Activated naive CD8-positive, alpha-beta T cell treated with anti-CD3 and anti-CD28 coated beads, Interleukin-2, amount 50 U/mL, for 24 hours (primary cell): ENCODE measurements at regions not wholly inside any gene's neighbourhood (a gene's known extent, or its start where the extent isn't known, plus 50 kb on each side); places are given as distances from the start of the nearest gene placed in this dataset.
"Not testable (repeated sequence)": the region's sequence is repeated elsewhere in the genome, so short reads cannot be mapped to it uniquely, and the experiment has no call there.

Experiments
- ATAC-seq: fragments of 150-1000 bp; cut with Tn5 transposase; one replicate; pipeline ENCODE4 v1.10.0; 2021
- DNase-seq: peaks from one replicate; pipeline ENCODE4 v3.0.0; 2021
- H3K27ac Mint-ChIP-seq: one replicate; pipeline ENCODE4 v1.8.0; 2021; ENCODE audit warnings: mild to moderate bottlenecking, mixed read lengths
- H3K27me3 Mint-ChIP-seq: one replicate; pipeline ENCODE4 v1.8.0; 2021; ENCODE audit warnings: mixed read lengths
- H3K36me3 Mint-ChIP-seq: one replicate; pipeline ENCODE4 v1.8.0; 2021; ENCODE audit warnings: low read depth, mixed read lengths
- H3K4me1 Mint-ChIP-seq: one replicate; pipeline ENCODE4 v1.8.0; 2021; ENCODE audit warnings: mixed read lengths
- H3K4me3 Mint-ChIP-seq: one replicate; pipeline ENCODE4 v1.8.0; 2021; ENCODE audit warnings: mild to moderate bottlenecking, moderate library complexity, mixed read lengths
- H3K9me3 Mint-ChIP-seq: one replicate; pipeline ENCODE4 v1.8.0; 2021; ENCODE audit warnings: mixed read lengths

DNA sequence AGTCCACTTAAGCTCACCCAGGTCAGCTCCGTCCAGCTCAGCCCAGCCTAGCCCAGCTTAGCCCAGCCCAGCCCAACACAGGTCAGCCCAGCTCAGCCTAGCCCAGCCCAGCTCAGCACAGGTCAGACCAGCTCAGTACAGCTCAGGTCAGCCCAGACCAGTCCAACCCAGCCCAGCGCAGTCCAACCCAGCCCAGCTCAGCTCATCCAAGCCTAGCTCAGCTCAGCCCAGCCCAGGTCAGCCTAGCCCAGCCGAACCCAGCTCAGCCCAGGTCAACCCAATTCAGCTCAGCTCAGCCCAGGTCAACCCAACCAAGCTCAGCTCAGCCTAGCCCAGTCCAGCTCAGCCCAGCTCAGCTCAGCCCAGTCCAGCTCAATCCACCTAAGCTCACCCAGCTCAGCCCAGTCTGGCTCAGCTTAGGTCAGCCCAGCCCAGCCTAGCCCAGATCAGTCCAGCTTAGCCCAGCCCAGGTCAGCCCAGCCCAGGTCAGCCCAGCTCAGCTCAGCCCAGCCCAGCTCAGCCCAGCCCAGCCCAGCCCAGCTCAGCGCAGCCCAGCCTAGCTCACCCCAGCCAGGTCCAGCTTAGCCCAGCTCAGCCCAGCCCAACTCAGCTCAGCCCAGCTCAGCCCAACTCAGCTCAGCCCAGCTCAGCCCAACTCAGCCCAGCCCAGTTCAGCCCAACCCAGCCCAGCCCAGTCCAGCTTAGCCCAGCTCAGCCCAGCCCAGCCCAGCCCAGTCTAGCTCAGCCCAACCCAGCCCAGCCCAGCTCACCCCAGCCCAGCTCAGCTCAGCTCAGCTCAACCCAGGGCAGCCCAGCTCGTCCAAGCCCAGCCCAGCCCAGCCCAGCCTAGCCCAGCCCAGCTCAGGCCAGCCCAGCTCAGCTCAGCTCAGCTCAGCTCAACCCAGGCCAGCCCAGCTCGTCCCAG, 184.0 kb downstream of the TMEM121 start:
- no peak overlapping the region for H3K27ac Mint-ChIP-seq
- H3K27me3 Mint-ChIP-seq: peaks cover 1% of the 10 kb centered on the region
- ATAC-seq: no peak
- no peak overlapping the region for H3K4me3 Mint-ChIP-seq
- no peak for DNase-seq
- H3K9me3 Mint-ChIP-seq: no peaks in the 10 kb centered on the region
- peaks cover 3% of the 10 kb centered on the region for H3K4me1 Mint-ChIP-seq
- no peaks in the 10 kb centered on the region for H3K36me3 Mint-ChIP-seq

DNA sequence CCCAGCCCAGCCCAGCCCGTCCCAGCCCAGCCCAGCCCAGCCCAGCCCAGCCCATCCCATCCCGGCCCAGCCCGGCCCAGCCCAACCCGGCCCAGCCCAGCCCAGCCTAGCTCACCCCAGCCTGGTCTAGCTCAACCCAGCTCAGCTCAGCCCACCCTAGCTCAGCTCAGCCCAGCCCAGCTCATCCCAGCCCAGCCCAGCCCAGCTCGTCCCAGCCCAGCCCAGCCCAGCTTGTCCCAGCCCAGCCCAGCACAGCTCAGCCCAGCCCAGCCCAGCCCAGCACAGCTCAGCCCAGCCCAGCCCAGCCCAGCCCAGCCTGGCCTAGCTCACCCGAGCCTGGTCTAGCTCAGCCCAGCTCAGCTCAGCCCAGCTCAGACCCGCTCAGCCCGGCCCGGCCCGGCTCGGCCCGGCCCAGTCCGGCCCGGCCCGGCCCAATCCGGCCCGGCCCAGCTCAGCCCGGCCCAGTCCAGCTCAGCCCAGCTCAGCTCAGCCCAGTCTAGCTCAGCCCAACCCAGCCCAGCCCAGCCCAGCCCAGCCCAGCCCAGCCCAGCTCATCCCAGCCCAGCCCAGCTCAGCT, 184.7 kb downstream of the TMEM121 start:
- no peaks in the 10 kb centered on the region for H3K4me1 Mint-ChIP-seq
- DNase-seq: no peak

GRCh38 chr14:105711841-105712460, 185.6 kb downstream of the TMEM121 start:
- no peaks in the 10 kb centered on the region for H3K27me3 Mint-ChIP-seq
- H3K36me3 Mint-ChIP-seq: no peaks in the 10 kb centered on the region
- H3K4me1 Mint-ChIP-seq: no peaks in the 10 kb centered on the region
- no peak overlapping the region for H3K4me3 Mint-ChIP-seq
- H3K9me3 Mint-ChIP-seq: no peaks in the 10 kb centered on the region
- no peak overlapping the region for H3K27ac Mint-ChIP-seq
- ATAC-seq (no peak), DNase-seq (no peak)

More for the DNA sequence above, 184.7 kb downstream of the TMEM121 start:
- H3K27ac Mint-ChIP-seq: no peak overlapping the region
- no peaks in the 10 kb centered on the region for H3K27me3 Mint-ChIP-seq
- H3K9me3 Mint-ChIP-seq: no peaks in the 10 kb centered on the region
- no peak for ATAC-seq
- H3K4me3 Mint-ChIP-seq: no peak overlapping the region
- no peaks in the 10 kb centered on the region for H3K36me3 Mint-ChIP-seq

- not testable (repeated sequence) for H3K36me3 Mint-ChIP-seq
Observed at GRCh38 chr14:105712670-105713069, 186.3 kb downstream of the TMEM121 start.

GRCh38 chr14:105713160-105713559, 186.8 kb downstream of the TMEM121 start:
- H3K27me3 Mint-ChIP-seq, H3K27ac Mint-ChIP-seq, H3K4me1 Mint-ChIP-seq, H3K36me3 Mint-ChIP-seq, H3K9me3 Mint-ChIP-seq, H3K4me3 Mint-ChIP-seq, DNase-seq, ATAC-seq: not testable (repeated sequence)

More at GRCh38 chr14:105712670-105713069, 186.3 kb downstream of the TMEM121 start:
- not testable (repeated sequence) for DNase-seq, ATAC-seq, H3K27ac Mint-ChIP-seq, H3K4me1 Mint-ChIP-seq, H3K27me3 Mint-ChIP-seq, H3K4me3 Mint-ChIP-seq, H3K9me3 Mint-ChIP-seq

- H3K9me3 Mint-ChIP-seq, H3K27ac Mint-ChIP-seq, ATAC-seq, H3K4me3 Mint-ChIP-seq, H3K4me1 Mint-ChIP-seq, H3K27me3 Mint-ChIP-seq, DNase-seq, H3K36me3 Mint-ChIP-seq: not testable (repeated sequence)
Observed at GRCh38 chr14:105713836-105714235, 187.5 kb downstream of the TMEM121 start.

DNA sequence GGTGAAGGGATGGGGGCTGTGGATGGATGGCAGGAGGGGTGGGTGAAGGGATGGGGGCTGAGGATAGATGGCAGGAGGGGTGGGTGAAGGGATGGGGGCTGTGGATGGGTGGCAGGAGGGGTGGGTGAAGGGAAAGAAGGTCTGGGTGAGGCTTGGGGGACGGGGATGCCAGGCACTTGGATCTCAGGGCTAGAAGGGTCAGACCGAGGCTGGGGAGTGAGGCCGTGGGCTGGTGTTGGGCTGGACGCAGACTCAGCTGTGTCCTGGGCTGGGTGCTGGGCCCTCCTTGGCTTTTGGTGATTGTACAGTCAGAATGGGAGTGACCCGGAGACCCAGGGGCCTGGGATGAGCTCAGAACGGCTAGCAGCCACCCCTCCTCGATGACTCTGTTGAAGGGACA, 192.4 kb downstream of the TMEM121 start:
- not testable (repeated sequence) for H3K9me3 Mint-ChIP-seq, ATAC-seq, DNase-seq, H3K27ac Mint-ChIP-seq, H3K36me3 Mint-ChIP-seq, H3K4me3 Mint-ChIP-seq, H3K27me3 Mint-ChIP-seq, H3K4me1 Mint-ChIP-seq

DNA sequence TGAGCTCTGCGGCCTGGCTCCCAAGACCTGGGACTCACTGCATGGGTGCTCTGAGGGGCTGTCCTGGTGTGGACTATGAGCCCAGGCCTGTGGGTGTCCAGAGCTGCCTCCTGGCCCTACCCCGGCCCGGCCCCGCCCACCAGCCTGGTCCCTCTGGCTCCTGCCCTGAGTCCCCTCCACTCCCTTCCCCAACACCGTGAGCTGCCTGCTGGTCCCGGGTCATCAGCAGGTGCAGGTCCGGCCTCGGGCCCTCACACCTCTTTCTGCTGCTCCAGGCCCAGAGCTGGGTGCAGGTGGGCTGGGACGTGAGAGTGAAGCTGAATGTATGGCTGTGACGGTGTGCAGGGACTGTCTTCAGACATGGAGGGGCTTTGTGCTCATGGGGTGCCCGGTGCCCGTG, 193.7 kb downstream of the TMEM121 start:
- not testable (repeated sequence) for H3K27me3 Mint-ChIP-seq, H3K27ac Mint-ChIP-seq, H3K4me3 Mint-ChIP-seq, DNase-seq, H3K4me1 Mint-ChIP-seq, H3K9me3 Mint-ChIP-seq, ATAC-seq, H3K36me3 Mint-ChIP-seq

DNA sequence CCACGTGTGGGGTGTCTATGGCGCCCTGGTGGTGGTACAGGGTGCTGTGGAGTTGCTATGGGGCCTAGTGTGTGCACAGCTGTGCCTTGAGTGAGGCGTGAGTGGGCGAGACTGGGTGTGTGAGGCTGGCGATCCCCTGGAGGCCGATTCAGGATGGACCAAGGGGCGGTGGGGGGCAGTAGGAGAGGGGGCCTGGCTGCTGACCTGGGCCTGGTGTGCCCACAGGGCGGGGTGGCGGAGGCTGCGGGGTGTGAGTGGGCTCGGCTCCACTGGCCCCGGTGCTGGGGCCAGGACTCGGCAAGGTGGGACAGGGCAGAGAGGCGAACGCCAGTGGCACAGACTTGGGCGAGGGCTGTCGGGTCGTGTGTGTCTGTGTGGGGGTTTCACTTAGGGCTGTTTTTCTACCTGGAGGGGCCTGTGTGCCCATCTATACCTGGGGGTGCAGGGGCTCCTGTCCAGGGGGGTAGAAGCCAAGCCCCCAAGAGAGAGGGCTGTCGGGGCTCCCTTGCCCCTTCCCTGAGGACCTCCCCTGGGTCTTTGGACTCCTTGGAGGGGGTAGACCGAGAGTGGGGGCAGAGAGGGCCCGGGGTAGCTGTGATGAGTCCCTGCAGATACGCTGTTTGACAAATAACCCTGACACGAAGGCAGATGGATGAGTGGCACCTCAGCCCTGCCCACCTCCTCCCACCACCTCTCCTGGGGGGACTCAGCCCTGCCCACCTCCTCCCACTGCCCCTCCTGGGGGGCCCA, 194.6 kb downstream of the TMEM121 start:
- not testable (repeated sequence) for H3K27ac Mint-ChIP-seq

DNA sequence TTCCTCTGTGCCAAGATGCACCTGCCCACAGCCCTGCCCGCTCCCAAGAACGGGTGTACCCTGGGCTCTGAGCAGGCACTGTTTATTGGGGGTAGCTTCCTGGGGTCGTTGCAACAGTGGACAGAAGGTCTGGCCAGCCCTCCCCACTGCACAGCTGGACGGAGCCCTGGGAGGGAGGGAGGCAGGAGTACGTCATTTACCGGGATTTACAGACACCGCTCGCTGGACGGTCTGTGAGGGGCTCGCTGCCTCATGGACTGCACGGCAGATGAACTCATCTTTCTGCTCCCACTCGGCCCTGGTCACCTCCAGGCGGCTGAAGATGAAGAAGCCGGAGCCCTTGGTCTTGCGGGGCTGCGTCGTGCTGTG, 195.2 kb downstream of the TMEM121 start:
- not testable (repeated sequence) for H3K4me1 Mint-ChIP-seq, H3K27me3 Mint-ChIP-seq, ATAC-seq, H3K27ac Mint-ChIP-seq, DNase-seq, H3K9me3 Mint-ChIP-seq, H3K4me3 Mint-ChIP-seq, H3K36me3 Mint-ChIP-seq

More for the DNA sequence above, 194.6 kb downstream of the TMEM121 start:
- H3K27me3 Mint-ChIP-seq, DNase-seq, H3K4me1 Mint-ChIP-seq, H3K9me3 Mint-ChIP-seq, ATAC-seq, H3K36me3 Mint-ChIP-seq, H3K4me3 Mint-ChIP-seq: not testable (repeated sequence)

DNA sequence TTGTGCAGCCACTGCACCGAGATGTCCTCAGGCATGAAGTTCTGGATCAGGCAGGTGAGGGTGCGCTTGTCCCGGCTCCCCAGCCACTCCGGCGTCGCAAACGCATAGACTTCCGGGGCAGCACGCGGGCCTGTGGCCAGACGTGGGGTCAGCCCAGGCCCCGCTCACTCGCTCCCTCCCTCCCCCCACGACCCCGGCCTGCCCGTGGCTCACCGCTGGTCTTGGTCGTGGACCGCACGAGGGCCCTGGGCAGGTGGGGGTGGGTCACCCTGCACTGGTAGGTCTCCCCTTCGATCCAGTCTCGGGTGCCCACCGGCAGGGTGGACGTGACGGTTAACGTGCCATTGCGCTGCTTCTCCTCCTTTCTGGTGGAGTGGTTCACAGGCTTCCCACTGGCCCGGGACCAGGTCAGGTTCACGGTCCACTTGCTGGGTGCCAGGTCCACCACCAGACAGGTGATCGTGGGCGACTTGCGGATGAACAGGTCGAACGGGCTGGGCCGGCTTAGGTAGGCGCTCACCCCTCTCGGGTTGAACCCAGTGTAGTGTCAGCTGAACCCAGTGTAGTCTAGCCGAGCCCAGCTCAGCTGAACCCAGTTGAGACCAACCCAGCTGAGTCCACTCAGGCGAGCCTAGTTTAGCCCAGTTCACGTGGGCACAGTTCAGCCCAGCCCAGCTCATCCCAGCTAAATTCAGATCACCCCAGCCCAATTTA, 195.8 kb downstream of the TMEM121 start:
- DNase-seq, ATAC-seq, H3K4me1 Mint-ChIP-seq, H3K27ac Mint-ChIP-seq, H3K9me3 Mint-ChIP-seq, H3K36me3 Mint-ChIP-seq, H3K27me3 Mint-ChIP-seq, H3K4me3 Mint-ChIP-seq: not testable (repeated sequence)

- not testable (repeated sequence) for H3K36me3 Mint-ChIP-seq, H3K27me3 Mint-ChIP-seq, H3K27ac Mint-ChIP-seq, H3K9me3 Mint-ChIP-seq, H3K4me3 Mint-ChIP-seq, H3K4me1 Mint-ChIP-seq, DNase-seq, ATAC-seq
Observed at GRCh38 chr14:105723271-105723670, 196.9 kb downstream of the TMEM121 start.

- DNase-seq, H3K4me3 Mint-ChIP-seq, ATAC-seq: not testable (repeated sequence)
Observed at GRCh38 chr14:105723776-105724175, 197.4 kb downstream of the TMEM121 start.

GRCh38 chr14:105729825-105730368, 203.5 kb downstream of the TMEM121 start:
- not testable (repeated sequence) for DNase-seq, H3K4me3 Mint-ChIP-seq, ATAC-seq, H3K27ac Mint-ChIP-seq, H3K27me3 Mint-ChIP-seq, H3K4me1 Mint-ChIP-seq, H3K36me3 Mint-ChIP-seq, H3K9me3 Mint-ChIP-seq

More at GRCh38 chr14:105723776-105724175, 197.4 kb downstream of the TMEM121 start:
- not testable (repeated sequence) for H3K4me1 Mint-ChIP-seq, H3K9me3 Mint-ChIP-seq, H3K27ac Mint-ChIP-seq, H3K36me3 Mint-ChIP-seq, H3K27me3 Mint-ChIP-seq
